PC-3 (cell line): ENCODE measurements at regions not wholly inside any gene's neighbourhood (a gene's known extent, or its start where the extent isn't known, plus 50 kb on each side); places are given as distances from the start of the nearest gene placed in this dataset.

Source experiments
- CTCF ChIP-seq: fragments of 300-600 bp; sonication (generic); conservative IDR thresholded peaks from 2 replicates; pipeline ENCODE4 v1.5.1; 2017; ENCODE audit warnings: antibody characterized with exemption, low read depth, mild to moderate bottlenecking, low read length
- EZH2 ChIP-seq: fragments of 300-600 bp; sonication (generic); IDR thresholded peaks from one replicate; pipeline ENCODE4 v1.6.1; 2017; ENCODE audit warnings: antibody characterized with exemption, mild to moderate bottlenecking, low read length; ENCODE audit not compliant: unreplicated experiment
- EZH2phosphoT487 ChIP-seq: fragments of 300-600 bp; sonication (generic); IDR thresholded peaks from 2 replicates; pipeline ENCODE4 v1.6.1; 2018; ENCODE audit warnings: mild to moderate bottlenecking, antibody characterized with exemption, low read length, borderline replicate concordance

GRCh38 chr5:162289489-162289888 is 221.9 kb downstream of the GABRG2 start:
- TF ChIP-seq CTCF (no peak), EZH2 (no peak), EZH2phosphoT487 (no peak)
